GM19025 (cell line): ENCODE measurements at regions not wholly inside any gene's neighbourhood (a gene's known extent, or its start where the extent isn't known, plus 50 kb on each side); places are given as distances from the start of the nearest gene placed in this dataset.
"Not testable (repeated sequence)": the region's sequence is repeated elsewhere in the genome, so short reads cannot be mapped to it uniquely, and the experiment has no call there.

Source experiments
- ATAC-seq: cut with Tn5 transposase; IDR thresholded peaks from one replicate; pipeline ENCODE4 v1.9.1; 2021; ENCODE audit warnings: mild to moderate bottlenecking, low read depth, moderate library complexity; ENCODE audit not compliant: unreplicated experiment

- ATAC-seq, result peak; percentile 95
Observed at GRCh38 chrX:22526339-22526738, 253.6 kb downstream of the CBLL2 start.

- no peak for ATAC-seq
Observed at GRCh38 chrX:22527302-22527701, 254.6 kb downstream of the CBLL2 start.

GRCh38 chrX:22533898-22534297 lies 261.2 kb downstream of the CBLL2 start:
- ATAC-seq, result no peak

GRCh38 chrX:22534643-22535042 lies 261.9 kb downstream of the CBLL2 start:
- no peak for ATAC-seq

GRCh38 chrX:22536746-22537304 lies 264.1 kb downstream of the CBLL2 start:
- no peak for ATAC-seq

GRCh38 chrX:22538580-22538979 lies 265.9 kb downstream of the CBLL2 start:
- ATAC-seq, result no peak

- ATAC-seq, result no peak
Observed at GRCh38 chrX:22541926-22542325, 269.2 kb downstream of the CBLL2 start.

- no peak for ATAC-seq
Observed at GRCh38 chrX:22542641-22543040, 269.9 kb downstream of the CBLL2 start.

GRCh38 chrX:22559506-22559905 lies 286.8 kb downstream of the CBLL2 start:
- ATAC-seq, result no peak

GRCh38 chrX:22575161-22575845 lies 302.6 kb downstream of the CBLL2 start:
- no peak for ATAC-seq

- no peak for ATAC-seq
Observed at GRCh38 chrX:22577181-22577580, 304.5 kb downstream of the CBLL2 start.

GRCh38 chrX:22585831-22586230 lies 313.1 kb downstream of the CBLL2 start:
- ATAC-seq, result no peak

- no peak for ATAC-seq
Observed at GRCh38 chrX:22589845-22590244, 317.1 kb downstream of the CBLL2 start.

- no peak for ATAC-seq
Observed at GRCh38 chrX:22594766-22595165, 322.1 kb downstream of the CBLL2 start.

- no peak for ATAC-seq
Observed at GRCh38 chrX:22603060-22603459, 330.3 kb downstream of the CBLL2 start.

- ATAC-seq, result not testable (repeated sequence)
Observed at GRCh38 chrX:22609452-22609851, 336.7 kb downstream of the CBLL2 start.

GRCh38 chrX:22616867-22617266 lies 344.2 kb downstream of the CBLL2 start:
- no peak for ATAC-seq

GRCh38 chrX:22627576-22627975 lies 354.9 kb downstream of the CBLL2 start:
- no peak for ATAC-seq

- ATAC-seq, result no peak
Observed at GRCh38 chrX:22628275-22628674, 355.6 kb downstream of the CBLL2 start.

GRCh38 chrX:22629105-22629725 lies 356.5 kb downstream of the CBLL2 start:
- no peak for ATAC-seq

- no peak for ATAC-seq
Observed at GRCh38 chrX:22634083-22634482, 361.4 kb downstream of the CBLL2 start.

- no peak for ATAC-seq
Observed at GRCh38 chrX:22634751-22635150, 362.0 kb downstream of the CBLL2 start.
